CD4-positive, alpha-beta T cell treated with Interleukin-17A for 4 hours (primary cell): ENCODE measurements at regions not wholly inside any gene's neighbourhood (a gene's known extent, or its start where the extent isn't known, plus 50 kb on each side); places are given as distances from the start of the nearest gene placed in this dataset.

ENCODE experiments used
- DNase-seq: peaks from one replicate; pipeline ENCODE4 v3.0.0-alpha.2; 2020; ENCODE audit warnings: mixed read lengths

DNA sequence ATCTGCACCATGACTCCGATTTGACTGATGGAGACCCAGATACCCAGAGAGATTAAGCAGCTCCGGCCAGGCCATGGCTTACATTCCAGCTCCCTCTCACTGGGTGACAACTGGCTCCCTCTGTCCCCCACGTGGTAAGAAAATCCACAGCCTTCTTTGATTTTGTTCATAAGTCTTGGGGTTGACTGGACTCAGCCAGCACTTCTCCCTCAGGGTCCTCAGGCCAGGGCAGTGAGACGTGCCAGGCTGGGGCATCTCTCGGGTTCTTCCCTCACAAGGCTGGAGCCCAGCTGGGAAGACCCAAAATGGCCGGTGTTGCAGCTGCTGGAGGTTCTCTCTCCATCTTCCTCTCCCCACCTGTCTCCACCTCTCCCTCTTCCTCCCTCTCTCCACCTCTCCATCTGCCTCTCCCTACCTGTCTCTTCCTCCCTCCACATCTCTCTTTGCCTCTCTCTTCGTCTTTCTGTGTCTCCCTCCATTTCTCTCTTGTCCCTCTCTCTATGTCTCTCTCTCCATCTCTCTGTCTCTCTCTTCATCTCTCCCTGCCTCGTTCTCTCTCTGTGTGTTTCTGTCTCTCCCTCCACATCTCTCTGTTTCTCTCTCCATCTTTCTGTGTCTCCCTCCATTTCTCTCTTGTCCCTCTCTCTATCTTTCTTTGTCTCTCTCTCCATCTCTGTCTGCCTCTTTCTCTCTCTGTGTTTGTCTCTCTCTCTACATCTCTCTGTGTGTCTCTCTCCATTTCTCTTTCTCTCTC is 105.3 kb downstream of the FOXL1 start:
- no peak for DNase-seq

DNA sequence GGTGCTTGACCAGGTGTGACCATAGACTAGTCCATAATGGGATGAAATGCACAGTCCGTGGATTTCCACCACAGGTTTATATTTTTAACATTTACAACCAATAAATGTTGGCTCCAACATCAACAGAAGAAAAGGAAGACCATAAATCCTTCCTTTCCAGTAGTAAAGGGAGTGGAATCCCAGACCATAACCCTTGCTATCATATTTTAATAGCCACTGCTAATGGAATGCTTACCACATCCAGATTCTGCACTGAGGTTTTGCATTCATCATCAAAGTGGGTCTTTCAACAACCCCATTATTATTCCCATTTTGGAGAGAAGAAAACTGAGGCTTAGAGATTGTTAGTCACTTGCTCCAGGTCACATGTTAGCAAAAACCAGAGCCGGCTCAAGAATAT is 106.7 kb downstream of the FOXL1 start:
- no peak for DNase-seq

DNA sequence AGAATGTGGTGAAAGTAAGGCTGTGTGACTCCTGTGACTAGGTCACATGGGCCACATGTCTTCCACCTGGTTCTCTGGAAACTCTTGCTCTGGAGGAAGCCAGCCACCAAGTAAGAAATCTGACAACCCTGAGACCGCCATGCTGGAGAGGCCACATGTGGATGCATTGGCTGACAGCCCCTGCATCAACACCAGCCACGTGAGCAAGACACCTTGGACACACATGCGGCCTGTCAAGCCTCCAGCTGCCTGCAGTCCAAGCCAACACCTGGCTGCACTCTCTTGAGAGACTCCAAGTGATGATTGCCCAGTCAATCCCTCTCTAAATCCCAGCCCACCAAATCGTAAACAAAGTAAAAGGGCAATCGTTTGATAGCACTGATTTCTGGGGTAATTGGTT is 112.6 kb downstream of the FOXL1 start:
- no peak for DNase-seq

DNA sequence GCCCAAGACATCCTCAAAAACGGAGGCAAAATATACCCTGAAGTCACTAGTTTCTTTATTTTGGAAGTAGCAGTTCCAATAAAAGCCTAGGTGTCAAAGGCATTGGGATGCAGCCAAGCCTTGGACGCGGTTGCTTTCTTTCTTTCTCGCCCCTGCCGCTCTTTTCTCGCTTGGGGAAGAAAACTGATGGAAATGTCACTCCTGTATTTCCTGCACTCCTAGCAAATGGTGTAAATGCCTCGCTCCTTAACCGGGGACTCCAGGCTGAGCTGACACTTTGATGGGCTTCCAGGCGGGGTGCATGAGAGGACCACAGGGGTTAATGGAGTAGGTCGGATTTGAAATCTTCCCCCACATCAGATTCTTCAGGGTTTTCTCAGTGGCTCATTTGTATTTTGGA is 114.1 kb downstream of the FOXL1 start:
- no peak for DNase-seq

DNA sequence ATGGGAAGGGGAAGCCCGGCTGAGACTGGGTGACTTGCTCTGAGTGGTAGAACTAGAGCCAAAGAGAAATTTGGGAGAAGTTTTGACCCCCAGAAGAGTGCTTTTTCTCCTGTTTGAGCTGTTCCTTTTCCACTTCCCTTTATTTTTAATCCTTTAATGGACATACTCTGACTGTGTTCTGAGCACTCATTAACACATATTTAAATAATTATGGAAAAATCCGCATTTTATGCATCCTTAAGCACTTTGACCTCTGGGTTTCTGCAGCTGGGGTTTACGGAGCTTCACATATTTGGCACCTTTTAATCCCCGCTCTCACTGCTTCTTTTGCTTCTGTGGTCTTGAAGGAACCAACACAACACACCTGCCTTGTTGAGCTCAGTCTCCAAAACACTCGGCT is 114.7 kb downstream of the FOXL1 start:
- DNase-seq: no peak

DNA sequence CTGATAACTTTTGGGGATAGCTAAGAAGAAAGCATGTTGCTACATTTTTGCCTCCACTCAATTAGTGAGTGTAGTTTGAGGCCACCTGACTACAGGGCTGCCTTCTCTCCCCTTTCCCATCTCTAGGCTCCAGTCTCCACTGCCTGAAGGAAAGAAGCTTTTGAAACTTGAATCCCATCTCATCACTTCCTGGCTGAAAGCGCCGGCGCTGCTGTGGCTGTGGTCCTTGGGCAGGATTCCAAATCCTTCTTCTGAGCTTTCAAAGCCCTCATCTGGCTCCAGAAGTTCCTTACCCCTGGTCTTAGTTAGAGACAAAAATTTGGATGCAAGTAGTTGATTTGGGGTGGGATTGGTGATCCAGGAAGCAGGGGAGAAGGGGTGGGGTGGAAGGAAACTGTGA is 119.4 kb downstream of the FOXL1 start:
- no peak for DNase-seq

DNA sequence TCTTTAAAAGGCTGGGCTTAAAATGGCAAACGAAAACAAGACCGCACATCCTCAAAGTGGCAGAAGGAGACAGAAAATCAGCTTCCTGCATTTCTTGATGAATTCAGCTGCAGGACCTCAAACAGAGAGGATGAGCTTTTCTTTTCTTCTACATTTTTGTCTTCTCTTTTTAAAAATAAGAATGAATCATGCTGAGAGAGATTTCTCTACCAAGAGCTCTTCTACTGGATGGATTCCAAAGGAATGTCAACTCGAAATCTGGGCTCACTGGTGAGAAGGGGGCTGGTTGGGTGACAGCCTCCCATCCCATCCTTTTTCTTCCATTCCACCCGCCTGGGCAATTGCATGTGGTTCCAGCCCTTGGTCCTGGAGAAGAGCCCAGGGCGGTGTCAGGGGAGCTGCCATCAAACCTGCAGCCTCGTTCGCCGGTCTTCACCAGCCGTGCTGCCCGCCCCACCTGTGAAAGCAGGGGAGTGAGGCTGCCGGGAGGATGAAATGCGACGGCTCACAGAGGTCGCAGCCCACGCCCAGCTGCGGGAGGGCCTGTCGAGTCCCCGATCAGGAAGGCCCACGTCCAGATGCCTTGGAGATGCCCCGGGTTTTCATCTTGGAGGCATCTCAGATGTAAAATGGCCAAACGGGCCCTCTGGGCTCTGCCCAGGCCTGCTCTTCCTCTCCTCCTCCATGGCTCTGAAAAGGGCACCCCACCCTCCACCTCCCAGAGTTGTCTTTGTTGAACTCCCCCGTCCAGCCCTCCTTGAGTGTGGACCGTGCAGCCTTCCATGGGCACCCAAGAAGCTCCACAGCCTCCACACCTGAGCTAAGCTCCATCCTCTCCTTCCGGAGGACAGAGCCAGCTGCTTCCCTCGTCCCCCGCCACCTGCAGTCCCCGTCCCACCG is 121.9 kb downstream of the FOXL1 start:
- no peak for DNase-seq

DNA sequence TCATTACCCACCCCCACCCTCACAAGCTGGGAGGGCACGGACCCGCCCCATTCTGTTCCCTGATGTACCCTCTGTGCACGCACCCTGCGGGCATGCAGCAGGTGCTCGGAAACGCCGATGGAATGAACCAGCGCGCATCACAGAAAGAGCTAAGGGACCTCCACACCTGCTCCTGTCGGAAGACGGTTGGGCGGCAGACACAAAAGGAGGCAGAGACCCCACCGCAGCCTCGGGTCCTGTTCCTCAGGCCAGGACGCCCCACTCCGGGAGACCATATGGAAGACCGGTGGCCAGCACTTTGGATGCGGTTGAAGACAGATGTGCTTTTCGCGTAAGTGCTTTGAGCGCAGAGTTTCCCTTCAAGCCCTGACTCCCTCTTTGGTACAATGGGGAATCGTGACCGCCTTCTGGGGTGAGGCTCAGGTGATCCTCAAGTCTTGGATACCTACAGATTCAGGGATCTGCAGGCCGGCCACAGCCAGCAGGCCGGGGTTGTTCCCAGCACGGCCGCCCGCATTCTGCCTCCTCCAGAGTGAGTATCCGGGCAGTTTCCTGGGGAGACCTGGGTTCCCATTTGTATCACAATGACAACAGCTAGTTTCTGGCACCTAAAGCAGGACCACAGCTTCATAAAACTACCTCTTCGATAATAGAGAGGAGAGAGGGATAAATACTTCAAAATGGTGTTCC is 123.1 kb downstream of the FOXL1 start:
- no peak for DNase-seq

DNA sequence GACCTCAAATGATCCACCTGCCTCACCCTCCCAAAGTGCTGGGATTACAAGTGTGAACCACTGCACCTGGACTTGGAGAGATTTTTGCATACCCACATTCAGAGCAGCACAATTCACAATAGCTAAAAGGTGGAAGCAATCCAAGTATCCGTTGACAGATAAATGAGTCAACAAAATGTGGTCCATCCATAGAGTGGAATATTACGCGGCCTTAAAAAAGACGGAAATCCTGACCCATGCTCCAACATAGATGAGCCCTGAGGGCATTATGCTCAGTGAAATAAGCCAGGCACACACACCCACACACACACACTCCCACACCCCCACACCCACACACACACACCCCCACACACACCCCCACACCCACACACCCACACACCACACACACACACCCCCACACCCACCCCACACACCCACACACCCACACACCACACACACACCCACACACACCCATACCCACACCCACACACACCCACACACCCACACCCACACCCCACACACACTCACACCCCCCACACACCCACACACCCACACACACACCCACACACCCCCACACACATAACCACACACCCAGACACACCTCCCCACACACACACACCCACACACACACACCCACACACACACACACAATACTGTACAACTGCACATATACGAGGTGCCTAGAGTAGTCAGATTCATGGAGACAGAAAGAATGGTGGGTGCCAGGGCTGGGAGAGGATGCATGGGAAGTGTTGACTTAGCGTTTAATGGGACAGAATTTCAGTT is 124.7 kb downstream of the FOXL1 start:
- DNase-seq: no peak

DNA sequence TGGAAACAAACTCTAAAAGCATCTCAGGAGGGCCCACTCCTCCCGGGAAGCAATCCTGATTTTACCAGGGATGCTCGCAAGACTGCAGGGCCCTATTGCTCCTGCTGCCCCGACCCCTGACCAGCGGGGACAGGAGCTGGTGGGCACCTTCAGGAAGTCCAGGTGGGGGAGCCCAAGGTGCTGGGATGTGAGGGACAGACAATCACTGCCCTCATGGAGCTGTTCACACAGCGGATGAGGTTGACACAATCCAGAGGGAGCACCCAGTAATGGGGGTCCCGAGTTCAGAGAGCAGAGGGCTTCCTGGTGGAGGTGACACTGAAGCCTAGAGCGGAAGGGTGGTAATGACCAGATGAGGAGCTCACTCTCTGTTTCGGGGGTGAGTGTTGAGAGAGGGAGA is 126.2 kb downstream of the FOXL1 start:
- DNase-seq: no peak

DNA sequence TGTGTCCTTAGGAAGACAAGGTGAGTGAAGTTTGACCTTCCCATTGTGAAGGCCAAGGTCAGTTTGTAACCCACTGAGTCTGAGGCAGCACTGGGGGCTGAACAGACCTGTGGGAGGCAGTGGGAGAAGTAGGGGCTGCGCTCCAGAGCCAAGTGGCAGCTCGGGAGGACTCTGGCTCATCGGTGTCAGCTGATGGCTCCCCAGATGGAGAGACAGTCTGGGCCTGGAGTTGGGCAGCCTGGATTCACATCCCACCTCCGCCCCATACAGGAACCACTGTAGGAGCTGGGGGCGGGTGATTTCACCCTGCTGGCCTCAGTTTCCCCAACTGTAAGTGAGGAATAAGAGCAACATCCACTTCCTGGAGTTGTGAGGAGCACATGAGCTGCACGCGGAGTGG is 128.4 kb downstream of the FOXL1 start:
- no peak for DNase-seq

DNA sequence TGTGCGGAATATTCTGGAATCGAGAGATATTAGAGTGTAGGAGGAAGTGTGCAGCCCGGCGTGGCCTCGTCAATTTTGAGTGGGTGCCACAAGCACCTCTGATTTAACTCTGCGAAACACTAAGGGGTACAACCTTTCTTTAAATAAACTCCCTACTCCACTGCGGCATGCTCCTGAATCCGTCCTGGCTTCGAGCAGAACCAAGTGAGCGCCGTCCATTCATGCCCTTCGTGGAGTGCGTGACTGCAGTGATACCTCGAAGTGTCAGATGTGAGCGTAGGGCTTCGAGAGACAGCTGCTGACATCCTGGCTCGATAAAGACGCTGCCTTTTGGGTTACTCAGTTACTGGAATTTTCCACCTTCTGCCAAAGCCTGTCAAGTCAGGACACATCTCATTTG is 128.8 kb downstream of the FOXL1 start:
- no peak for DNase-seq

DNA sequence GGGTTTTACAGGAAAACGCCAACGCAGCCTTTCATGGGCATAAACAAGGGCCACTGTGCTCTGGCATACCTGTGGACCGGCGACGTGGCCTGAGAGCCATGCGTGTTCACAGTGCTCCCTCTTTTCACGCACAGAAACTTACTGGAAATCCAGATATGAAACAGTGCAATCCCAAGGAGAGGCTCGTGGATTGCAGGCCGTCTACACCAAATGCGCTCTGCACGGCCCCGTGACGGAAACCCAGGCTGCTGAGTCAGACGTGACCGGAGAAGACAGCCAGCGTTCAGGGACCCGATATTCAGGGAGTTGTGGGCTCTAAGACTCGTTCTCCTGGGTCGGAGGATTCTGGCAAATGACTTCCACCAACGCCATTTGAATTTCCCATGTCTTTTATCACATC is 129.2 kb downstream of the FOXL1 start:
- DNase-seq: no peak

DNA sequence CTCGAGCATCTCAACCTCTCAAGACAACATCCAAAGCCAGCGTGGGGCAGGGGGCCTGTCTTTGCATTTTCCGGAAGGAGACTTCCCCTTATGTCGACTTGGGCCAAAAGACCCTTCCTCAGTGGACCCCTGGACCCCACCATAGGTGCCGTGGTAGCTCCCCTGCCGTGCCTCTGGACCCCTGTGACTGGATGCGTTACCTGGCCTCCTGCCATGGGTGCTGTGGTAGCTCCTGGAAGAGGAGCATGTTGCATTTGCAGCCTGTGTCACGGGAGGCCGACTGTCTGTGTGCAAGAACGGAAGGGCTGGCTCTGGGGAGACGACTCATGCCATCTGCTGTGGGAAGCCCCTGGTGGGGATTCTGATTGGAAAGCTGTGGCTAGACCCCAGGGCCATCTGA is 130.1 kb downstream of the FOXL1 start:
- DNase-seq: no peak

DNA sequence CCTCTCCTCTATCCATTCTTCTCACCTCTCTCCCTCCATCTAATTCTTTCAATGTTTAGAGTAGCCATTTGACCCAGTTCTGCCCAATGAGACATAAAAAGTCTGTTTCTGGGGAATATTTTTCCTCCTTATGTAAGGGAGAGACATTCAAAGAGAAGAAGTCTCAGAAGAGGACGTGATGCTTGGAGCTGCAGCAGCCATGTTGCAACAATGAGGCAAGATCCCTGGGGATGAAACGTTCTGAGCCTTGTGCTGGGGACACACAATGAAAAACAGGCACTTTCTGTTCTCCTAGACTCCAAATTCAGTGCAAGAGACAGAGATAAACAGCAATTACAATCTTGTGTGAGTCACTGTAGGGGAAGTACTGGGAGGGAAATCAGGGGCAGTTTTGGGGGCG is 130.8 kb downstream of the FOXL1 start:
- no peak for DNase-seq

DNA sequence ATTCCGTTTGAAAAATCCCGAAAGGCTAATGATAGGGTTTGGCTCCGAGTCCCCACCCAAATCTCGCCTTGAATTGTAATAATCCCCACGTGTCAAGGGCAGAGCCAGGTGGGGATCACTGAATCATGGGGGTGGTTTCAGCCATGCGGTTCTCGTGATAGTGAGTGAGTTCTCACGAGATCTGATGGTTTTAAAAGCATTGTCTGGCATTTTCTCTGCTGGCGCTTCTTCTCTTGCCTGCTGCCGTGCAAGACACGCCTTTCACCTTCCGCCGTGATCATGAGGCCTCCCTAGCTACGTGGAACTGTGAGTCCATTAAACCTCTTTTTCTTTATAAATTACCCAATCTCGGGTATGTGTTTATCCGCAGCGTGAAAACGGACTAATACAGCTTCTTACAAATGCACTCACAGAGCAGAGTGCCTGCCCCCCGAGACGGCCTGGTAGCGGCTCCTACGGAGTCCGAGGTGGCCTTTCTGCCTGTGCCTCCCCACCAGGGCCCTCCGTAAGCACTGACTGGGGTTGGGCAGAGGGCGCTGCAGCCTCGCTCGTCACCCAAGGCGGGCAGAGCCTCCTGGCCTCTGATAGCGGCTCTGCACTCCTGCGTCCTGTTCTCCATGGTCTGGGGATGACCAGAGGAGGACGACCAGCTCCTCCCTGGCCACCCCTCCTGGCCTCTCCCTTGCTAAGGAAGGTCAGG is 131.7 kb downstream of the FOXL1 start:
- DNase-seq: no peak

DNA sequence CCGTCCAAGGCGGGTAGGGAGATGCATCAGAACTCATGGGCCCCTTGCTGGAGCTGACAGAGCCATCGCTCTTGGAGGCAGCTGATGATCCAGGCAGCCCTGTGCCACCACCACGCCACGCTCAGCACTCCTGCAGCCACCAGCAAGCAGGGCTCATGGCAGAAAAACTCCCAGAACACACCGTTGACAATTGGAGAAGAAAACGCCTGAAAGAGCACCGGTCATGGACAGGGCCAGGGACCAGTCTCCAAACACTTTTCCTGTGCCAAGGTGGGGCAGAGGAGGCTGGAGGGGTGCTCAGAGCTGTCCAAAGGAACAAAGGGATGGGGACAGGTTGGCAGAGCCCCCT is 132.2 kb downstream of the FOXL1 start:
- no peak for DNase-seq

DNA sequence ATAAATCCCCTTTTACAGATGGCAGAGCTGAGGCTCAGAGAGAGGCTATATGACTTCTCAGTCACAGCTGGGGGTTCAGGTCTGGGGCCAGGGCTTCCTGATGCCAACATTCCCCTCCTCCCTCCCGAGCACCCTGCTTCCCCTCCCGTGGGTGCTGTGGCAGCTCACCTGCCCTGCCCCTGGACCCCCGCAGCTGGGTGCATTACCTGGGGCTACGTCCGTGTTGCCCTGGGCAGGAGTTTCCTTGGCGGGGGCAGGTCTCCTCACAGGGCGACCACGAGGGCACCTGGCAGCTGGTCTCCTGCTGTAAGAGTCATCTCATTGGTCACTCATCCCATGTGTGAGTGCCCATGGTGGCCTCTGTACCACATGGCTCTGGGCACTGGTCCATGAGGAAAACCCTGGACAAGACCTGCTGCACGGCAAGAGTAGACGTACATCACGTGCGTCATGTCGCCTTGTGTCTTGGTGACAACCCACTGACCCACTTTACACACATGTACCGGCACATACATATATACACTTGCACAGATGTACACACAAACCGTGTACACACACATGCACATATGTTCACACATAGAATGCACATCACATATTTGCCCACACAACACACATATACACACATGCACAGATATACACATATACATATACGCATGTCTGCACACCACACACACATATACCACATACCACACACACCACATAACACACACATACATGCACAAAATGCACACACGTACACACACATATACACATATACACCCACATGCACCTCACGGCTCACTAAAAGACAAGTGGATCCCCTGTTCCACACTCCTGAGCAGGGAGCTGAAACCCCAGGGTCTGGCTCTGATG is 134.0 kb downstream of the FOXL1 start:
- DNase-seq: no peak

DNA sequence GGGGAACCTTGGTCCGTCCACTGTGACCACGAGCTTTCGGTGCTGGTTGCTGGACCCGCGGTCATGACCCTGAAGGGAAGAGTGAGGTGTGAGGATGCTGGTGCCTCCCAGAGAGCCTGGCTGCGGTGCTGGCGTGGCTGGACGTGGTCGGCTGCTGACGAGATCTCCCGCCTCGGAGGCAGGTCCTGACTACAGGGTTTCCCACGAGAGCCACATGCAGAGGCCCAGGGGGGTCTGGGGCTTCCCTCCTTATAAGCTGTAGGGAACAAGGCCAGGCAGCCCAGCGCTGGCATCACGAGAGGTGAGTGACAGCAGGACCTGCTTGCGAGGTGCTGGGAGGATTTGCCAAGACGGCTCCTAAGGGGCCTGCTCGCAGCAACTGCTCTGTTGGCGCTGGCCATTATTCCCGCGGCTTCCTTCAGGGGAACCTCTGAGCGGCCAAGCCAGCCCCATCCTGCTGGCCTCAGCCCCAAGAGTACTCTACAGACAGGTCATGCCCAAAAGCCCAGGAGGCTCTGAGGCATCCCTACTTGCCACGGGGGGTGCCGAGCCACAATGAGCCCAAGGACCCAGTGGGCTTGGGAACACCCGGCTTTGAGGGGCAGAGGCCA is 134.8 kb downstream of the FOXL1 start:
- no peak for DNase-seq

DNA sequence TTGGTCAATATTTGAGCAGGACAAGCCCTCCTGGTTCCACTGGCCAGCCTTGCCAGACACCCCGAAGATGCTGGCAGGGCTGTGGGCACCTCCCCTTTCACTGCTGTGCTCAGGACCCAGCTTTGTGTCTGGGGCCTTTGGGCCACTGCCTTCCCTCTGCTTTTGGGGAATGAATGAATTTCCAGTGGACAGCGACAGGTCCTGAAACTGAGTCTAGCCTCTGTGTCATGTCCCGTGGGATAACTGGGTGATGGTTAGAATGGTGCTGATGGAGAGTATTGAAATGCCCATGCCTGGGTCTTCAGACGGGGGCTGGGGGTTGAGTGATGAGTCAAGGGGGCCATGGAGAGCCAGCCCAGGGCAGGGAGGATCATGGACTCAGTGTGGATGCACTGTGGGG is 135.8 kb downstream of the FOXL1 start:
- DNase-seq: no peak

DNA sequence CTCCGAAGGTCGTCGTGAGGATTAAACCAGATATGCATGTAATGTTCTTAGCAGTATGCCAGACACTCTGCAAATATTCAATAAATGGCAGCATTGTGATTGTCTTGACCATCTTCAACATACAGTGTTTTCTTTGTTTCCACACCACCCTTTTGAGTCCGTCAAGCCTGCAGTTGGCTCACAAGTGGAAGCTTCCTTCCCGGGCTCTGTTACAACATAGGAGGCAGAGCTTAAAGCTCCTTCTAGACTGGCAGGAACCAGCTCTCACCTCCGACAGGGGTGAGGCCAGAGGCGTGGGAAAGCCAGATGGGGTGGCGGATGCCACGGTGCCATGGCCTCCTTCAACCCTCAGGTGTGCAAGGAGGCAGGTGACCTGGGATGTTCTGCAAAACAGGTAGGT is 138.3 kb downstream of the FOXL1 start:
- DNase-seq: no peak
